ENCODE measurements at regions not wholly inside any gene's neighbourhood (a gene's known extent, or its start where the extent isn't known, plus 50 kb on each side); places are given as distances from the start of the nearest gene placed in this dataset.

DNA sequence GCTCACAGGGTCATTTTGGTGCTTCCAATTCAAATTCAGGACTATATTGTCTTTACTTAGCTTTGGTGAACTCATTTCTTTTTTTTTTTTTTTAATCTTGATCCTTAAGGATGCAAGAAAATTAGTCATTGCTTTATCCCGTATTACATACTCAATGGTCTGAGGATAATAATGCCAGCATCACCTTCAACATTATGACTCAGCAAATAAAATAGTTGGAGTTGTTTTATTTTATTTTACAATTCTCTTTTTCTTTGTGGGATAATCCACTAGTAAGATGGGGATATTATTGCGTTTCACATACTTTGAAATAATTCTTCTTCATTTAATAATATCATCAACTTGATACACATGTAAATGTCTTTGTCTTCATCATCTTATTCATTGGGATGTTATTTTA, 954.9 kb upstream of the GYPC start:
- TF ChIP-seq POLR2AphosphoS5 (IDR thresholded peaks at IDR 0.05), result no peak
- TF ChIP-seq, protein P1, sequence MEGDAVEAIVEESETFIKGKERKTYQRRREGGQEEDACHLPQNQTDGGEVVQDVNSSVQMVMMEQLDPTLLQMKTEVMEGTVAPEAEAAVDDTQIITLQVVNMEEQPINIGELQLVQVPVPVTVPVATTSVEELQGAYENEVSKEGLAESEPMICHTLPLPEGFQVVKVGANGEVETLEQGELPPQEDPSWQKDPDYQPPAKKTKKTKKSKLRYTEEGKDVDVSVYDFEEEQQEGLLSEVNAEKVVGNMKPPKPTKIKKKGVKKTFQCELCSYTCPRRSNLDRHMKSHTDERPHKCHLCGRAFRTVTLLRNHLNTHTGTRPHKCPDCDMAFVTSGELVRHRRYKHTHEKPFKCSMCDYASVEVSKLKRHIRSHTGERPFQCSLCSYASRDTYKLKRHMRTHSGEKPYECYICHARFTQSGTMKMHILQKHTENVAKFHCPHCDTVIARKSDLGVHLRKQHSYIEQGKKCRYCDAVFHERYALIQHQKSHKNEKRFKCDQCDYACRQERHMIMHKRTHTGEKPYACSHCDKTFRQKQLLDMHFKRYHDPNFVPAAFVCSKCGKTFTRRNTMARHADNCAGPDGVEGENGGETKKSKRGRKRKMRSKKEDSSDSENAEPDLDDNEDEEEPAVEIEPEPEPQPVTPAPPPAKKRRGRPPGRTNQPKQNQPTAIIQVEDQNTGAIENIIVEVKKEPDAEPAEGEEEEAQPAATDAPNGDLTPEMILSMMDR (IDR thresholded peaks at IDR 0.05), result no peak
